ENCODE measurements at regions not wholly inside any gene's neighbourhood (a gene's known extent, or its start where the extent isn't known, plus 50 kb on each side); places are given as distances from the start of the nearest gene placed in this dataset.

DNA sequence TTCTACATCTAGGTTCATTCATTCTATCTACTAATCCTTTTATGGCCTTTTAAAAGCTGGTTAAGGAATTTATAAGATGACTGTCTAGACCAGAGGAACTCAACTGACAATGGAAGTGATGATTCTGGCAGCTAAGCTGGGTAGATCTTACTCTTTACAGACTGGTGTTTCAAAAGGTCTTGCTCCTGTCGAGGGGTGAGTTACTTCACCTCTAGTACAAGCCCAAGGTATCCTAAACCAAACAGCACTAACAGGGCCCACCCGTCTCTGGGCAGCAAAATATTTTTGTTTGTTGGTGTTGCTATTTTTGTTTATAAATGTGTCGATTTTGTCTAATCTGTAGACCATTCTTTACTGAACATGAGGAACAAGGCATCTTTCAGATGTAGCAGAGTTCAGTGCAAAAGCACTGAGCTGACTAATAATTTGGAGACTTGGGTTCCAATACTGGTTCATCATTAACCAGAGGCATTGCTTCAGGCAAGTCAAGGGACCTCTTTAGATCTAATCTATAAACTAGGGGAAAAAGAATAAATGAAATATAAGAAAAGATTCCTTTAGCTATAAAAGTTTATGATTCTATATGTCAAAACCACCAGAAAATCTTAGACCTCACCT lies 90.3 kb upstream of the FRG1 start:
- no peak overlapping the region for H3K4me3 ChIP-seq
- TF ChIP-seq, protein P1, sequence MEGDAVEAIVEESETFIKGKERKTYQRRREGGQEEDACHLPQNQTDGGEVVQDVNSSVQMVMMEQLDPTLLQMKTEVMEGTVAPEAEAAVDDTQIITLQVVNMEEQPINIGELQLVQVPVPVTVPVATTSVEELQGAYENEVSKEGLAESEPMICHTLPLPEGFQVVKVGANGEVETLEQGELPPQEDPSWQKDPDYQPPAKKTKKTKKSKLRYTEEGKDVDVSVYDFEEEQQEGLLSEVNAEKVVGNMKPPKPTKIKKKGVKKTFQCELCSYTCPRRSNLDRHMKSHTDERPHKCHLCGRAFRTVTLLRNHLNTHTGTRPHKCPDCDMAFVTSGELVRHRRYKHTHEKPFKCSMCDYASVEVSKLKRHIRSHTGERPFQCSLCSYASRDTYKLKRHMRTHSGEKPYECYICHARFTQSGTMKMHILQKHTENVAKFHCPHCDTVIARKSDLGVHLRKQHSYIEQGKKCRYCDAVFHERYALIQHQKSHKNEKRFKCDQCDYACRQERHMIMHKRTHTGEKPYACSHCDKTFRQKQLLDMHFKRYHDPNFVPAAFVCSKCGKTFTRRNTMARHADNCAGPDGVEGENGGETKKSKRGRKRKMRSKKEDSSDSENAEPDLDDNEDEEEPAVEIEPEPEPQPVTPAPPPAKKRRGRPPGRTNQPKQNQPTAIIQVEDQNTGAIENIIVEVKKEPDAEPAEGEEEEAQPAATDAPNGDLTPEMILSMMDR (IDR thresholded peaks at IDR 0.05), result no peak
- TF ChIP-seq POLR2A (IDR thresholded peaks at IDR 0.05), result no peak
- no peak overlapping the region for H3K27ac ChIP-seq
- no peaks in the 10 kb centered on the region for H3K27me3 ChIP-seq
- no peaks in the 10 kb centered on the region for H3K4me1 ChIP-seq
- H3K9me3 ChIP-seq, result no peaks in the 10 kb centered on the region
- DNase-seq, result no peak
- H3K36me3 ChIP-seq, result no peaks in the 10 kb centered on the region
- intact Hi-C loops (cut with DNase I; ENCODE audit: low total_unique reads), result no loop called here

DNA sequence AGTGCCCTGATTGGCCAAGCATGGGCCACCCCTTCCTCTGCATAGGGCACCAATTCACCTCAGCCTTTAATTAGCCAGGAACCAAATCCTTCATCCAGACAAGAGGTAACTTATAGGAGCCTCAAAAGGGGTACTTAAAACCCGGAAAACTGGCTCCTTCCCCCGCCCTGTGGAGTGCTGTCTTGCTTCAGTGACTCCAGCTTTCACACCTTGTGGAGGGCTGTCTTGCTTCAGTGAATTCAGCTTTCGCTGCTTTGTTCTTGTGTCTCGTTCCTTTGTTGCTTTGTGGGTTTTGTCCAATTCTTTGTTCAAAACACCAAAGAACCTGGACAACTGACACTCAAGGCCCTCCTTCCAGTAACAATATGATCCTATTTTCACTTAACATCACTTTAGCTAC lies 82.2 kb upstream of the FRG1 start:
- intact Hi-C loops (cut with DNase I; ENCODE audit: low total_unique reads), result no loop called here
- Histone ChIP-seq H3K4me3 (no peak overlapping the region), H3K4me1 (no peaks in the 10 kb centered on the region), H3K36me3 (no peaks in the 10 kb centered on the region), H3K9me3 (no peaks in the 10 kb centered on the region), H3K27me3 (no peaks in the 10 kb centered on the region), H3K27ac (no peak overlapping the region)
- no peak for DNase-seq
- TF ChIP-seq, protein P1 (IDR thresholded peaks at IDR 0.05), result no peak
- TF ChIP-seq POLR2A (IDR thresholded peaks at IDR 0.05), result no peak

DNA sequence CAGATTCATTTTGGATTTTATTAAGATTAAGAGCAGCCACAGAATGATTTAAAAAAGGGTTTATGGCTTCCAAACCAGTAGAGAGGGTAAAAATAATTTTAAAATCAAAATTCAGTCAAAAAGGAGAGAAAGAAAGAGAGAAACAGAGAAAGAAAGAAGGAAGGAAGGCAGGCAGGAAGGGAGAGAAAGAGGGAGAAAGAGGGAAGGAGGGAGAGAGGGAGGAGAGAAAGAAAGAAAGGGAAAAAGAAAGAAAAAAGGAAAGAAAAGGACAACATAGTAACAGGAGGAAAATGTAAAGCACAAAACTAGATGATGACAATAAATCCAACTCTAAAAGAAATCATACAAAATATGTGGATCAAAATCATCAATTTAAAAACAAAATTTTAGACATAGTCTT lies 79.6 kb upstream of the FRG1 start:
- TF ChIP-seq, protein P1 (IDR thresholded peaks at IDR 0.05), result no peak
- TF ChIP-seq POLR2A (IDR thresholded peaks at IDR 0.05), result no peak
- intact Hi-C loops (cut with DNase I; ENCODE audit: low total_unique reads), result no loop called here
- Histone ChIP-seq H3K4me3 (no peak overlapping the region), H3K27ac (no peak overlapping the region), H3K4me1 (no peaks in the 10 kb centered on the region), H3K9me3 (no peaks in the 10 kb centered on the region), H3K27me3 (no peaks in the 10 kb centered on the region), H3K36me3 (no peaks in the 10 kb centered on the region)
- no peak for DNase-seq

DNA sequence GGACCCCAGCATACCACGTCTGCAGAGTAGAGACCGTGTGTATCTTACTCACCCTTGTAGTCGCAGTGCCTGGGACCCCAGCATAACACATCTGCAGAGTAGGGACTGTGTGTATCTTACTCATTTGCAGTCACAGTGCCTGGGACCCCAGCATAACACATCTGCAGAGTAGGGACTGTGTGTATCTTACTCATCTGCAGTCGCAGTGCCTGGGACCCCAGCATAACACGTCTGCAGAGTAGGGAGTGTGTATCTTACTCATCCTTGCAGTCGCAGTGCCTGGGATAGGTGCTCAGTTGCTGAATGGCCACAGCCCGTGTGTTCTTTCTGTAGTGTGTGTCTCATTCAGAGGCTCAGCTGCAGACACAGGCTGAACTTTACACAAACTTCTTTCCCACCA lies 71.4 kb upstream of the FRG1 start:
- TF ChIP-seq POLR2A (IDR thresholded peaks at IDR 0.05), result no peak
- TF ChIP-seq, protein P1 (IDR thresholded peaks at IDR 0.05), result no peak
- intact Hi-C loops (cut with DNase I; ENCODE audit: low total_unique reads), result no loop called here
- Histone ChIP-seq H3K27ac (no peak overlapping the region), H3K4me3 (no peak overlapping the region), H3K4me1 (no peaks in the 10 kb centered on the region), H3K36me3 (no peaks in the 10 kb centered on the region), H3K27me3 (no peaks in the 10 kb centered on the region), H3K9me3 (no peaks in the 10 kb centered on the region)
- DNase-seq, result no peak

DNA sequence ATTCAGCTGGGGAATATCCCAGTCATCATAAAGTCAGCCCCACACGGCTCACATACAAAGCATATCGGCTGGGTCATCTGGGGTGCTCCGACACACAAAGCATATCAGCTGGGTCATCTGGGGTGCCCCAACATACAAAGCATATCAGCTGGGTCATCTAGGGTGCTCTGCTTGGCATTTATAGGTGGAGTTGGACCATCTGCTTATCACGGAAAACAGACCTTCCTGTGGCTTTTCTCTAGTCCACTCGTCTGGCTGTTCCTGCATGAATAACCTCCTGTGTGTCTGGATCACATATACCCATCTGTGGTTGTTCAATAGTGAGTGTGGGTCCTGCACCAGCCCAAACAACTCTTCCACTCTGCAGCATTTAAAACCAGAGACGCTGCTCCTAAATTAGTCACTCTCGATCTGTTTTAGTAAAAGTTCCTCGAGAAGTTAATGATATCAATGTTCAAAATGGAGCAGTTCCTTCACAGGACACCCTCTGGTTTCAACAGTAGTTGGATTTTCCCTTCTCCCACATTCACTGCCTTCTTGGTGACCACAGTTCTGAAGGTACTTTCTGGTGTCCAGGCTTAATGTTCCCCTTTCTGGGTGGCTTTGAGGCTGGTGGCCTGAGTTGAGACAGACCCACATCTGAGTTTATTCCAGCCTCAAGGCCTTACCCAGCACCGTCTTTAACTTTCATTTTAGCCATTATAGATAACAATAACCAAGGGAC lies 70.0 kb upstream of the FRG1 start:
- Histone ChIP-seq H3K4me1 (no peaks in the 10 kb centered on the region), H3K9me3 (no peaks in the 10 kb centered on the region), H3K36me3 (no peaks in the 10 kb centered on the region), H3K4me3 (no peak overlapping the region), H3K27me3 (no peaks in the 10 kb centered on the region), H3K27ac (no peak overlapping the region)
- no peak for DNase-seq
- intact Hi-C loops (cut with DNase I; ENCODE audit: low total_unique reads), result no loop called here
- TF ChIP-seq, protein P1 (IDR thresholded peaks at IDR 0.05), result no peak
- TF ChIP-seq POLR2A (IDR thresholded peaks at IDR 0.05), result no peak
